ENCODE measurements at regions not wholly inside any gene's neighbourhood (a gene's known extent, or its start where the extent isn't known, plus 50 kb on each side); places are given as distances from the start of the nearest gene placed in this dataset.

DNA sequence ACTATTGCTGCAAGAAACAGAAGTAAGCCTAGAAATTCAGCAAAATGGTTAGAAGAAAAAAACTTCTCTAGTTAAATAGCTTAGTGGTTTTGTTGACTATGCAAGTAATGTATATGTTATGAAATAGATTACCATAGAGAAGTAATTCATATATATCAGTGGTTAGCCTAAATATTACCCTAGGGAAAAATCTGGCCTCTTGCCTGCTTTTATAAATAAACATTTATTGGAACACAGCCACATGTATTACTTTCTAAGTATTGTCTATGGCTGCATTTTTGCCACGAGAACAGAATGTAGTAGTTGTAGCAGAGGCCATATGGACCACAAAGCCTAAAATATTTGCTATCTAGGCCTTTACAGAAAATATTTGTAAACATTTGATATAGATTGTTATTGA lies 1471.7 kb upstream of the PRR20A start:
- no peak for DNase-seq (ENCODE audit: low read depth)

DNA sequence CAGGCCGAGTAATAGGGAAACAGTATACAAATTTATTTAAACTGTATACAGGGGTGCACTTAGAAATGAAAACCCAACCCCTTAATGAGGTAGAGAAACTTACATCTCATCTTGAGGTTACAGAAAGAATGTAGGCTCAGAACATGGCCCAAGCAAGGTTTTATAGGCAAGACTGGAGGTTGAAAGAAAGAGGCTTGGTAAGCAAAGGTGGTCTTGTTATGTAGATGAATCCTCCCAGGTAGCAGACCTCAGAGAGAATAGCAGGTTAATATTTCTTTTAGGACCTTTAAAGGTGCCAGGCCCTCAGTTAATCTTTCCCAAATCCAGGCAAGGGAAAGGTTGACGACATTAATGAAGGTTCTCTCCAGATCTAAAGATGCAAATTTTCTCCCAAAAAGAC lies 1466.8 kb upstream of the PRR20A start:
- DNase-seq (ENCODE audit: low read depth), result no peak

DNA sequence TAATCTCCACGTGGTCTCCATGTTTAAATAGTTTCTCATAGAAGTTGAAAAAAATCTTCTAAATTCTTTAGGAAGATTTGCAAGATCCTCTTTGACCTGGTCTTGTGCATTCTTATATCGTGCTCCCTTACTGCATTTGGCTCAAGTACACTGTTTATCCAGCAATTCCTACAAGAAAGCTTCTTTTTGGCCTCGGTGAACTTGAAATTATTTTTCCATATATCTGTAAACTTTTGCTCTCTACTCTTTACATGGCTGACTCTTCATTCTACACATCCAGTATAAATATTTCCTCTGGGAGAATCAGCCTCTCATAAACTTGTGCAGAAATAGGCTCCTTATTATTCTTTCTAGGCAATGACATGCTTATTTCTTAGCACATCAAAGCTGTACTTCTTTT lies 1457.9 kb upstream of the PRR20A start:
- no peak for DNase-seq (ENCODE audit: low read depth)

DNA sequence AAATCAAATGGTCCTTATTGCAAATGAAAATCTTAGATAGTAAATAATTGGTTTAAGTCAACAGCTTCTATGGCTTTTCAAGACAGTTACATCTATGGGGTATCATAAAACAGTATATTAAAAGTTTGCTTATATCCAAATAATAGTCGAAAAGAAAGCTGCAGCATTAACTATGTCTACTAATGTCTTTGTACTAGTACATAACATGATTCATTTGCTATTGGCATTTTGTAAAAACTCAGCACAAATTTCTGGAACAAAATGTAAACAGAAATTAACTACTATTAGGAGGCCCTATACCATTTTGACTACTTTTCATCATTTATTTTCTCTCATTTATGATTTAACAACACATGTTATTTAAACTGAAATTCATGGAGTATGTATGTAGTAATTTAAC lies 1435.2 kb upstream of the PRR20A start:
- no peak for DNase-seq (ENCODE audit: low read depth)

DNA sequence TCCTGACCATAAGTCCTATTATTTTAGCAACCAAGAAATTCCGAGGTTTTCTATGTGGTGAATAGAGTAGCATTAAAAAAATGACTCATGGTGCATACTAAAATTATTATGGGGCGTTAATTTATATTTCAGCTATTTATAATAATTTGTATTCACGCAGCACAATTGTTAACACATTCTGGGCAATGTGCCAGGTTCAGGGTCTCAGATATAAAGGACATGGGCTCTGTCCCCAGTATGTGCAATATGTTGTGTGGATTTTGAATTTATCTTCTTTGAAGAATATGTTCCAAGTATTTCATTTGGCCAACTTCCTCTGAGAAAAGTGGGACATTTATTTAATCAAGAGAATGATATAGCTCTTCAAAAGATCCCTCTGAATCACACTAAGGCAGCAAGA lies 1434.7 kb upstream of the PRR20A start:
- no peak for DNase-seq (ENCODE audit: low read depth)

DNA sequence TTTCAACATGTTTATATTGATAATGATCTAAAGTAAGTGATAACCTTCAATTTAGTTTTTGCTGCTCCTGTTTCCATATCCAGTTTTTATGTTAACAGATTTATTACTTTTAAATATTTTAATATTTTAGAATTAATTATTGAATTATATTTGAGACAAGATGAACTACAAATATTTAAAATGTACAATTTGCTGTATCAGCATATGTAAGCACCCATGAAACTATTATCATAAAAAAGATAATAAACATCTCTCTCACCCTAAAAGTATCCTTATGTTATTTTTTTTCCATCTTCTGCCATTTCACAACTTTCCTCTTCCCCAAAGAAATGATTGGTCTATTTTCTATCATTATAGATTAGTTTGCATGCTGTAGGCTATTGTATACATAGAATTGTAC lies 1426.6 kb upstream of the PRR20A start:
- no peak for DNase-seq (ENCODE audit: low read depth)

DNA sequence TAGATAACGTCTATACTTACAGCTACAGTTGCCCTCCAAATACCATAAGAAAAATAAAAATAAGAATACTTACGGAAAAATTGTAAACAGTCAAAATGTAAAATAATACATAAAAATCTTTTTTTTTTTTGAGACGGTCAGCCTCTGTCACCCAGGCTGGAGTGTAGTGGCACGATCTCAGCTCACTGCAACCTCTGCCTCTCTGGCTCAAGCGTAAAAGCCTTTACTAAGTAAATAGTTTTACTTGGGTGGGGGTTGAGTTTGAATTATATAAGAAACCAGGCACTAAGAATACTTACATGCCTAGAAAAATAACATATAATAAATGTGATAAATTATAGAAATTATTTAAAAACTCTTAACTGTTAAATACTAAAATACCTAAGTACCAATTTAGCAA lies 1413.0 kb upstream of the PRR20A start:
- DNase-seq (ENCODE audit: low read depth), result no peak

DNA sequence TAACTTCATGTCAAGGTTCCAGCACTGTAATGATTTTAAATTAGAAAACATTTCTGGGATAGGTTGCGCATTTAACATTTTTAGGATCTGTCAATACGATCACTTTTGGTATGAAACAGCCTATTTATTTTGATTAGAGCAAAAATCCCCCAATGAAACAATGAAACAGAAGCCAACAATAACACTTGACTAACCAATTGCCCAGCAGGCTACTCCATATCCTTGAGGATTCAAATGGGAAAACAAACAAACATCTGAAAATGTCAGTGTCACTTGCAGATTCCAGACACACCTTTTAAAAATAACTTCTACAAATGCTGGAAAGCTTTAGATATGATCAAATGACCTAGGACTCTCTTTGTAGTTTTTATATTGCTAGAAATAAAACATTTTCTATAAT lies 1412.5 kb upstream of the PRR20A start:
- DNase-seq (ENCODE audit: low read depth), result no peak

DNA sequence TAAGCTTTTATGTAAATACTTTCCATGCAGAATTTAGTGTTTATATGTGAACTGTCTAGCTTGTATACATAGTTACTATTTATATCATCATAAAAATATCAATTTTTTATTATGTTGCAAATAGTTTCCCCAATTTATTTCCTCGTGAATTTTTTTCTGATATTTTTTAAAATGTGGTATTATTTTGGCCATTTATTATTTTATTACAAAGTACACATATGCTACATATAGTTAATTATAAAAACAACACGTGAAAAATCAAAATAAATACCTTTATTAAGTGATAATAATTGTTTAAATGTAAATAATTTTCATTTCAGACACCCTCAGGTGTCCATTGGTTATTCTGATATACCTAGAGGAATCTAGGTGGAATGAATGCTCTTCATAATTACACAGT lies 1394.9 kb upstream of the PRR20A start:
- DNase-seq (ENCODE audit: low read depth), result no peak

DNA sequence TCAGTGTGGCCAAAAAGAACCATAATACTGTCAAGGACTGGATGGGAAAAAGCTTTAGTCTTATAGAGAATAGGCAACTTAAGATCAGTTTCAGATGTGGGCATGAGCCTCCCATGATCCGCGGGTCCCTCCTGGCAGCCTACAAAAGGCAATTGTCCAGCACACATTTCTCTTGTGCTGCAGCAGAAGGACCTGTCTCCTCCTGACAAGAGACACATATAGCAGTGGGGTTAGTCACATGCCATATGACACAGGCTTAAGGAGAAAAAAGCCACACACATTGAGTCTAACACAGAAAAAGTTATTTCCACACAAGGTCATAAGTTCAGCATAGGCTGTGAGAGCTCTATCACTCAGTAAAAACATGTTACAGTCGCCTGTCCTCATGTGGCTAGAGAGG lies 1378.7 kb upstream of the PRR20A start:
- no peak for DNase-seq (ENCODE audit: low read depth)

DNA sequence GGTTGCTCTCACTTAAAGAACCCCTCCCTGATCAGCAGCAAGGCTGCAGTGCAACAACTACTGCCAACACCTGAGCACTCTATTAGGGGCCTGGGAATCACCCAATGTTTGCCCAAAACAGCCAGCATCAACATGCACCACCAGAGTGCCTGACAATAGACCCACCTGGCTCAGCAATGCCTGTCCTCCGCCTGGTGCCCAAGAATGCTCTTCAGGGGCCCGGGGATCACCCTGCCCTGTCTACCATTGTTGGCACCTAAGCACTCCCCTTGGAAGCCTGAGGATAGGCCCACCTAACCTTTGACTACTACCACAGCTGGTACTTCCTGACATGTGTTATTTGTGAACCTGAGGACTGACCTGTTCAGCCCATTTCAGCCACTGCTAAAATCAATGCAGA lies 1363.1 kb upstream of the PRR20A start:
- DNase-seq (ENCODE audit: low read depth), result no peak

DNA sequence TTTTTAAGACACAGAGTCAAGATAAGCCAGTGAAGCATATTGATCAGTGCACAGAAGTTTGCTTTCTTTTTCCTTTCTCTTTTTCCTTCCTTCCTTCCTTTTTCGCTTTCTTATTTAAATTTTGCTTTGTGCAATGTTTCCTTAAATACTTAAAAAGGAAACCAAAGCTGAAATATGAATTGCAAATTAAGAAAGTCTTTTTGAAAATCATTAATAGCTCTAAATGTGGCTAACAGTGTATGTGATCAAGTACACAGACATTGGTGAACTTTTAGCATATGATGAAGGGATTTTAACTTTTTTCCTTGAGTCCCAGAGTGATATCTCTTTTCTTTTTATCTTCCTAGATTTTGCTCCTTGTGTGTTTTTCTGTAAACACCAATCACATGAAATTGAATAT lies 1356.9 kb upstream of the PRR20A start:
- DNase-seq (ENCODE audit: low read depth), result no peak

DNA sequence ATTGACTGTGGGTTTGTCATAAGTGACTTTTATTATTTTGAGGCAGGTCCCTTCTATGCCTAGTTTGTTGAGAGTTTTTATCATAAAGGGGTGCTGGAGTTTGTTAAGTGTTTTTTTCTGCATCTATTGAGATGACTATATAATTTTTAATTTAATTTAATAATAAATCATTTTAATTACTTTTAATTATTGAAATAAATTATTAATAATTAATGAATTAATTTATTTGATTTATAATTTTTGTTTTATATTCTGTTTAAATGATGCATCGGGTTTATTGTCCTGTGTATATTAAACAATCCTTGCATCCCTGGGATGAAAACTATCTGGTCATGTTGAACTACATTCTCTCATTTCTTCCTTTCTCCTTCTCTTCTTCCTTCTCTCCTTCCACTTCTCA lies 1352.2 kb upstream of the PRR20A start:
- no peak for DNase-seq (ENCODE audit: low read depth)

DNA sequence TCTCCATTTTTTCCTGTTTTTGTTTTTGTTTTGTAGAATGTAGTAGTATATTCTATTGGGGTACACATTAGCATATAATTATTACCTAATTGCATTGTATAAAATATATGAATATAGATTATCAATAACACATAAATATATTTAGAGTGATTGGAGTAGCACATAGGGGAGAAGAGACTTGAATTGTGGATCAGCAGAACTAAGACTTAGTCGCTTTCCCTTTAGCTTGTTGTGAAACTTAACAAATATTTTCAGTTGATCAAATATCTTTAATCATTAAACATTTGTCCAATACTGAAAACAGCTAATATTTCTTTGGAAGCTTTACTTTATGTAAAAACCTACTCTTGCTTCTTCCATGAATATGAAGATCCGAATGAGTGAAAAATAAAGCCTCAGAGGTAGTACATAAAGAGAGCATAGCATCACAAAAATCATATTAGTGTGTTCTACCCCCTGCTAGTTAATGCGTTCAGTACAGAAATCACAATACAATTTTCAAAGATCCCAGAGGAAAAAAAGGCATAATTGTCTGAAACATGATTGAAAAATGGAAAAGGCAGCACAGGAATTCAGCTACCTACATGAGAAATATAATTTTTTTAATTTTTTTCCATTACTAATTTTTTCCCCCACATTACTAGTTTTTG lies 1348.0 kb upstream of the PRR20A start:
- DNase-seq (ENCODE audit: low read depth), result no peak

DNA sequence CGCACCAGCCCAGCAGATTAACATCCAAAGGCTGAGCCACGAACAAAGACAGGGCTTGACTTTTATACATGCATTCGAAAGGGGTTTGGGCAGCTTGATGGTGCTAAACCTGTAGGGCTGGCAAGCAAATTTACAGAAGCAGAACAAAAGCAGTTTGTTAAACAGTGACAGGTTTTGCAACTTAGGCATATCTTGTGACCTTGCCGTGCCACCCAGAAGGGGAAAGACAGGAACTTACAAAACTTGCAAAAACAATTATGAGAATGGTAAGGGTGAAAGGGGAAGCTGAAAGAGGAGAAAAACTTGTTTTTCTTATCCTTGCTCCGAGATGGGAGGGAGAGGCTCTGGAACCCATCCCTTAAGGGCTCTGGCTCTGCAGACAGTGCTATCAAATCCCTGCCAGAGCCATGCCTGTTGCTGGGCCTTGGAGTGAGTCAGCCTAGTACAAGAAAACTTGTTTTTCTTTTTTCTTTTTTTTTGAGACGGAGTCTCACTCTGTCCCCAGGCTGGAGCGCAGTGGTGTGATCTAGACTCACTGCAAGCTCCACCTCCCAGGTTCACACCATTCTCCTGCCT lies 1325.2 kb upstream of the PRR20A start:
- DNase-seq (ENCODE audit: low read depth), result no peak

DNA sequence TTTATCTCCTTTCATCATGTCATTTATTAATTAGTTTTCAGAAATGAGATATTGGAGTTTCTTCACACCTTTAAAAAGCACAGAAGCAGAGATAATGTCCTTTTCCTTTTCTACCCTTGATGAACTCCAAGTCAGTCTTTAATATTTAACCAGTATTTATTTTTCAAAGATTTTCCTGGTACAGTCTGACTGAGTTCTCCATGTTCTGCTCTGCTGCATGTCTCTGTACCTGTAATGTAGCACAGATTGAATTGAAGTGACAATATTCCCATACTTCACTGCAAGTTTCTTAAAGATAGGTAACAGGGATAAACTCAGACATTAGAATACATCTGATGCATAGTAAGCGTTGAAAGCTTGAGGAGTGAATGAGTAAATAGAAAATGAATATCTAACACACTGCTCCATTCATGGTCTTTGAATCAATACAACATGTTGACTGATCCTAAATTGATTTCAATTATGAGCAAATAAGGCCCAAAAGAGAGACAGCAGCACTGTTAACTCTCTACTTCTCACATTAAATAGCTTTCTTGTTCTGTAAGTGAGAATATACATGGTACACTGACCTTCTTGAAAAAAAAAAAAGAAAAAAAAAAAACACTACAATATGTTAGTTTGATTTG lies 1323.6 kb upstream of the PRR20A start:
- DNase-seq (ENCODE audit: low read depth), result no peak

DNA sequence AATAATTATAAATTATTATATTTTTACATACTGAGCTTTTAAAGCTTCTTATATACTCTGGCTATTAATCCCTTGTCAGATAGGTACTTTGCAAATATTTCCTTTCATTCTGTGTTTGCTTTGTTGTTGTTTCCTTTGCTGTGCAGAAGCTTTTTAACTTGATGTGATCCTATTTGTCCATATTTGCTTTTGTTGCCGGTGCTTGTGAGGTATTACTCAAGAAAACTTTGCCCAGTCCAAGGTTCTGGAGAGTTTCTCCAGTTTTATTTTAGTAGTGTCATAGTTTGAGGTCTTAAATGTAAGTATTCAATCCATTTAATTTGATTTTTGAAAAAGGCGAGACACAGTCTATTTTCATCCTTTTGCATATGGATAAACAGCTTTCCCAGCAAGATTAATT lies 1319.9 kb upstream of the PRR20A start:
- no peak for DNase-seq (ENCODE audit: low read depth)

DNA sequence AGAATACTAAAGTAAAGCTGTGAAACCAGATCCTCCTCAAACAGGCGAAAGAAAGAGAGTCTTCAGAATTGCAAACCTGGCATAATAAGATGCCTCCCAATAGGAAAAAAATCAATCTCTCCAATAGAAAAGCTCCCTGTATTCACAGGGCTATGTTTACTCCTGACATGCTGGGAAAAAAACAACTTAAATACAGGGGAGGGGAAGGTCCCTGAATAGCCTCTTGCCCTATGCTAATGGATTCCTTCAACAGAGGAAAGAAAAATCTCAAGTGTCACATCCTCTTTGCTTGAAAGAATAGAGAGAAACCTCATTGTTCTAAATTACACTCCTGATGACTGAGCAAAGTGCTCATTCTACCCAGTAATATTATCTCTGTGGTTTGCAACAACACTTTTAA lies 1271.1 kb upstream of the PRR20A start:
- DNase-seq (ENCODE audit: low read depth), result no peak

DNA sequence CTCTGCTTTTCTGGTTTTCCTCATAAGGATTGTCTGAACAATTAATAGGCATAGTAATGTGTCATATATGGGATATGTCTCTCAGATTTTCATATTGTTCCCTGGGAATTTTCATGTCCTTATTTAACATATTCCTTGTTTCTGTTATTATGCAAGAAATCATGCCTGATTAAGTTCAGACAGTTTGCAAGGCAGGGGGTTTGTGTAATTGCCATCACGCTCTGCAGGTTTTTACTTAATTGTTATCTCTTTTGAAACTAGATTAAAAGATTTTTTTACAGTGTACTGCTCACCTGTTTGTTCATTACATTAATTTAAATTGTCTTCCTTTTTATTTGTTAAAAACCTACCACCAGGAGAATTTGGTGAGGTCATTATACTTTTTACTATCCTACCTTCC lies 1253.2 kb upstream of the PRR20A start:
- DNase-seq (ENCODE audit: low read depth), result no peak

DNA sequence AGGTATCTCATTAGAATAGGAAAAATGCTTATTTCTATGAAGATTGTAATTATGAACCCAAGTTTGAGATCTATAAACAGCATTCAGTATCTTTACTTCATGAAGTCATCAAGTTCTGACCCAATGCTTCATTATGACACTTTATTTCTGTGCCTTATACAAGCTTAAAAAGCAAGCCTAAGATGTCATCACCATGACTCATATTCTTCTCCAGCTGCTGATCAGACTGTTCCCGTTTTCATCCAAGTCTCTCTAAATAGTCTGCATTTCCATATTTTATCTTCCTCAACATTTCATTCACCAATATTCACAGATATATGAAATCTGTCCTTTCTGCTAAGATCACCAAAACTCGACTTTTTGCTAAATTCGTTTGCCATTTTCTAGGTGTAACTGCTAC lies 1247.2 kb upstream of the PRR20A start:
- no peak for DNase-seq (ENCODE audit: low read depth)

DNA sequence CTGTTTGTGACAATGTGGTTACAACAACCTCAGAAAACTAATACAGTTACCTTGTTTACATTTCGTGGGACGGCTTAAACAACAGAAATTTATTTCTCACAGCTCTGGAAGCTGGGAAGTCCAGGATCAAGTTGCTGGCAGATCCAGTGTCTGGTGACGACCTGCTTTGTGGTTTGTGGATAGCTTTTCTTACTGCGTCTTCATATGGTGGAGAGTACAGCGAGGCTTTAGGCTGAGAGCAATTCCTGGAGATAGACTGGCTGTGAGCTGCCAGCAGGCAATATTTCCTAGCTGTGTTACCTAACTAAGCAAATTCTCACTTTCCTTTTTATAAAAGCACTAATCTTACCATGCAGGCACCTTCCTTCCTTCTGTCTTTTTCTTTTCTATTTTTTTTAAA lies 1203.5 kb upstream of the PRR20A start:
- no peak for DNase-seq (ENCODE audit: low read depth)

DNA sequence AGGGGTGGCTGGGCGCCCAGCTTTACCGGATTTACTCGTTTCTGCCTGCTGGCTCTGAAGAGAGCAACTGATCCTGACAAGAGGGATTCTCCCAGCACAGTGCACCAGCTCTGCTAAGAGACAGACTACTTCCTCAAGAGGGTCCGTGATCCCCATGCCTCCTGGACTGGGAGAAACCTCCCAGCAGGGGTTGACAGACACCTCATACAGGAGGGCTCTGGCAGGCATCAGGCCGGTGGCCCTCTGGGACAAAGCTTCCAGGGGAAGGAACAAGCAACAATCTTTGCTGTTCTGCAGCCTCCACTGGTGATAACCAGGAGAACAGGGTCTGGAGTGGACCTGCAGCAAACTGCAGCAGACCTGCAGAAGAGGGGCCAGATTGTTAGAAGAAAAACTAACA lies 1192.5 kb upstream of the PRR20A start:
- DNase-seq (ENCODE audit: low read depth), result no peak

DNA sequence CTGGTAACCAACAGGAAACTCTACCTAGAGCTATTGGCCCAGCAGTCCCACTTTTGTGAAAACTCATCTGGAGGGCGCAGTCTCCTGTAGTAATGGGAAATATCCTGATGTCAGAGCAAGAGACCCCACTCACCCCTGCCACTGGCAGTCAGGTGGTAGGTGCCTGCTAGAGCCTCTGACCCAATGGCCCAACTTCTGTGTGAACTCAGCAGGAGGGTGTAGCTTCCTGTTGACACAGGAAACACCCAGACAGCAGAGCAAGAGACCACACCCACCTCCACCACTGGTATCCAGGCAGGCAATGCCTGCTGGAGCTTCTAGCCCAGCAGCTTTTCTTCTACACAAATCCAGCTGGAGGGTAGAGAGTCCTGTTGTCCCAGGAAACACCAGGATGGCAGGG lies 1176.8 kb upstream of the PRR20A start:
- DNase-seq (ENCODE audit: low read depth), result no peak

DNA sequence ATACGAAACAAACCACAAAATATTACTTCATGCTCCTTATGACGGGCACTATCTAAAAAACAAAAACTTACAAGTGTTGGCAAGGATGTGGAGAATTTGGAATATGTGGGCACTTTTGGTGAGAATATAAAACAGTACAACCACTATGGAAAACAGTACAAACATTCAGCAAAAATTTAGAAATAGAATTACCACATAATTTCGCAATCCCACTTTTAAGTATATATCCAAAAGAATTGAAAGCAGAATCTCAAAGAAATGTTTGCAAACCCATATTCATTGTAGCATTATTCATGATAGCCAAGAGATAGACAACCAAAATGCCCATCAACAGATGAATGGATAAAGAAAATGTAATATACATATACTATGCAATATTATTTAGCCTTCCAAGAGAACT lies 1173.7 kb upstream of the PRR20A start:
- DNase-seq (ENCODE audit: low read depth), result no peak
